ENCODE measurements at regions not wholly inside any gene's neighbourhood (a gene's known extent, or its start where the extent isn't known, plus 50 kb on each side); places are given as distances from the start of the nearest gene placed in this dataset.

- TF ChIP-seq OSR2 (tag by site-specific recombination; IDR thresholded peaks at IDR 0.05) (no peak), ZNF133 (tag by site-specific recombination; IDR thresholded peaks at IDR 0.05) (no peak), CTCF (tag by site-specific recombination; IDR thresholded peaks at IDR 0.05) (no peak), YY1 (tag by site-specific recombination; IDR thresholded peaks at IDR 0.05) (no peak), ZNF398 (tag by site-specific recombination; IDR thresholded peaks at IDR 0.05) (no peak), ZNF19 (tag by site-specific recombination; IDR thresholded peaks at IDR 0.05; ENCODE audit: low read depth) (no peak), ZBTB7A (tag by site-specific recombination; IDR thresholded peaks at IDR 0.05; ENCODE audit: low read depth) (no peak)
These were observed 615.6 kb downstream of the ZNF608 start for GRCh38 chr5:124130816-124131215.

All from HEK293 (cell line).